ENCODE measurements at regions not wholly inside any gene's neighbourhood (a gene's known extent, or its start where the extent isn't known, plus 50 kb on each side); places are given as distances from the start of the nearest gene placed in this dataset.

- Histone ChIP-seq H3K27me3 (ENCODE audit: insufficient read depth, insufficient read length) (no peaks in the 10 kb centered on the region), H3K4me3 (ENCODE audit: insufficient read length, low read depth) (no peak overlapping the region), H3K9ac (ENCODE audit: insufficient read length, low read depth) (no peak overlapping the region), H3K9me3 (ENCODE audit: insufficient read depth, low read length) (peaks cover 11% of the 10 kb centered on the region; the same call in 1 of the 2 replicates), H3K36me3 (ENCODE audit: insufficient read depth, insufficient read length, low read length) (no peaks in the 10 kb centered on the region), H3K4me1 (ENCODE audit: insufficient read depth, insufficient read length) (no peaks in the 10 kb centered on the region)
- TF ChIP-seq SUZ12 (IDR thresholded peaks at IDR 0.05; ENCODE audit: extremely low read depth, insufficient read depth, insufficient read length) (no peak), ZNF274 (IDR thresholded peaks at IDR 0.05; ENCODE audit: low read depth, low read length) (no peak), YY1 (IDR thresholded peaks at IDR 0.05; ENCODE audit: insufficient read depth, insufficient read length) (no peak)
- DNase-seq (ENCODE audit: low read depth, low spot score): no peak
Measured at GRCh38 chr18:56207989-56208388, 430.4 kb downstream of the TXNL1 start.

GRCh38 chr18:56204052-56204451 lies 434.3 kb downstream of the TXNL1 start:
- no peaks in the 10 kb centered on the region for H3K36me3 ChIP-seq (ENCODE audit: insufficient read depth, insufficient read length, low read length)
- TF ChIP-seq YY1 (IDR thresholded peaks at IDR 0.05; ENCODE audit: insufficient read depth, insufficient read length) (no peak), SUZ12 (IDR thresholded peaks at IDR 0.05; ENCODE audit: extremely low read depth, insufficient read depth, insufficient read length) (no peak), ZNF274 (IDR thresholded peaks at IDR 0.05; ENCODE audit: low read depth, low read length) (no peak)
- H3K9ac ChIP-seq (ENCODE audit: insufficient read length, low read depth): no peak overlapping the region
- no peak for DNase-seq (ENCODE audit: low read depth, low spot score)
- H3K4me1 ChIP-seq (ENCODE audit: insufficient read depth, insufficient read length): no peaks in the 10 kb centered on the region
- no peak overlapping the region for H3K4me3 ChIP-seq (ENCODE audit: insufficient read length, low read depth)
- no peaks in the 10 kb centered on the region for H3K27me3 ChIP-seq (ENCODE audit: insufficient read depth, insufficient read length)
- peaks cover 11% of the 10 kb centered on the region; the same call in 1 of the 2 replicates for H3K9me3 ChIP-seq (ENCODE audit: insufficient read depth, low read length)

DNA sequence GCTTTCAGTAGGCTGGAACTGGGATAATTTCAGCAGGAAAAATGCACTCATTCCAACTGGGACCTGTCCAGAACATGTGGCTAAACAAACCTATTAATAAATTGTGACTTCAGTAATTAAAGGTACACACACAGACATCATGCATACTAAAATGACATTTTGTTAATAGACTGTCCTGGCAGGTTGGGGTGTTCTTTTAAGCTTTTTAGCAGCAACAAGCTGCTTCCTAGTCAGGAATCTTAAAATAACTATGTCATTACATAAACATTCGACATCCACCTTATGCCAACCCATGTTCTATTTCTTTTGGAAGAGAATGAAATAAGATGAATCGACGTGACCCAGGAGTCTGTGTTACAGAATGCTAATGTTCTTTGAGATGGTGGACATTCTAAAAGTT lies 435.7 kb downstream of the TXNL1 start:
- H3K4me3 ChIP-seq (ENCODE audit: insufficient read length, low read depth): no peak overlapping the region
- H3K36me3 ChIP-seq (ENCODE audit: insufficient read depth, insufficient read length, low read length): no peaks in the 10 kb centered on the region
- DNase-seq (ENCODE audit: low read depth, low spot score): no peak
- no peak overlapping the region for H3K9ac ChIP-seq (ENCODE audit: insufficient read length, low read depth)
- H3K27me3 ChIP-seq (ENCODE audit: insufficient read depth, insufficient read length): no peaks in the 10 kb centered on the region
- H3K9me3 ChIP-seq (ENCODE audit: insufficient read depth, low read length): peaks cover 11% of the 10 kb centered on the region; the same call in 1 of the 2 replicates
- TF ChIP-seq YY1 (IDR thresholded peaks at IDR 0.05; ENCODE audit: insufficient read depth, insufficient read length) (no peak), SUZ12 (IDR thresholded peaks at IDR 0.05; ENCODE audit: extremely low read depth, insufficient read depth, insufficient read length) (no peak), ZNF274 (IDR thresholded peaks at IDR 0.05; ENCODE audit: low read depth, low read length) (no peak)
- no peaks in the 10 kb centered on the region for H3K4me1 ChIP-seq (ENCODE audit: insufficient read depth, insufficient read length)

GRCh38 chr18:56200381-56200911 lies 437.9 kb downstream of the TXNL1 start:
- Histone ChIP-seq H3K9ac (ENCODE audit: insufficient read length, low read depth) (no peak overlapping the region), H3K27me3 (ENCODE audit: insufficient read depth, insufficient read length) (no peaks in the 10 kb centered on the region), H3K36me3 (ENCODE audit: insufficient read depth, insufficient read length, low read length) (no peaks in the 10 kb centered on the region), H3K4me3 (ENCODE audit: insufficient read length, low read depth) (no peak overlapping the region), H3K9me3 (ENCODE audit: insufficient read depth, low read length) (peaks cover 11% of the 10 kb centered on the region; the same call in 1 of the 2 replicates), H3K4me1 (ENCODE audit: insufficient read depth, insufficient read length) (no peaks in the 10 kb centered on the region)
- TF ChIP-seq ZNF274 (IDR thresholded peaks at IDR 0.05; ENCODE audit: low read depth, low read length): no peak
- no peak for TF ChIP-seq YY1 (IDR thresholded peaks at IDR 0.05; ENCODE audit: insufficient read depth, insufficient read length)
- no peak for TF ChIP-seq SUZ12 (IDR thresholded peaks at IDR 0.05; ENCODE audit: extremely low read depth, insufficient read depth, insufficient read length)
- no peak for DNase-seq (ENCODE audit: low read depth, low spot score)

GRCh38 chr18:56199580-56200330 lies 438.6 kb downstream of the TXNL1 start:
- H3K4me1 ChIP-seq (ENCODE audit: insufficient read depth, insufficient read length): no peaks in the 10 kb centered on the region
- no peak overlapping the region for H3K9ac ChIP-seq (ENCODE audit: insufficient read length, low read depth)
- H3K36me3 ChIP-seq (ENCODE audit: insufficient read depth, insufficient read length, low read length): no peaks in the 10 kb centered on the region
- no peak overlapping the region for H3K4me3 ChIP-seq (ENCODE audit: insufficient read length, low read depth)
- no peaks in the 10 kb centered on the region for H3K27me3 ChIP-seq (ENCODE audit: insufficient read depth, insufficient read length)
- peaks cover 11% of the 10 kb centered on the region; the same call in 1 of the 2 replicates for H3K9me3 ChIP-seq (ENCODE audit: insufficient read depth, low read length)
- TF ChIP-seq YY1 (IDR thresholded peaks at IDR 0.05; ENCODE audit: insufficient read depth, insufficient read length) (no peak), SUZ12 (IDR thresholded peaks at IDR 0.05; ENCODE audit: extremely low read depth, insufficient read depth, insufficient read length) (no peak), ZNF274 (IDR thresholded peaks at IDR 0.05; ENCODE audit: low read depth, low read length) (no peak)
- no peak for DNase-seq (ENCODE audit: low read depth, low spot score)

DNA sequence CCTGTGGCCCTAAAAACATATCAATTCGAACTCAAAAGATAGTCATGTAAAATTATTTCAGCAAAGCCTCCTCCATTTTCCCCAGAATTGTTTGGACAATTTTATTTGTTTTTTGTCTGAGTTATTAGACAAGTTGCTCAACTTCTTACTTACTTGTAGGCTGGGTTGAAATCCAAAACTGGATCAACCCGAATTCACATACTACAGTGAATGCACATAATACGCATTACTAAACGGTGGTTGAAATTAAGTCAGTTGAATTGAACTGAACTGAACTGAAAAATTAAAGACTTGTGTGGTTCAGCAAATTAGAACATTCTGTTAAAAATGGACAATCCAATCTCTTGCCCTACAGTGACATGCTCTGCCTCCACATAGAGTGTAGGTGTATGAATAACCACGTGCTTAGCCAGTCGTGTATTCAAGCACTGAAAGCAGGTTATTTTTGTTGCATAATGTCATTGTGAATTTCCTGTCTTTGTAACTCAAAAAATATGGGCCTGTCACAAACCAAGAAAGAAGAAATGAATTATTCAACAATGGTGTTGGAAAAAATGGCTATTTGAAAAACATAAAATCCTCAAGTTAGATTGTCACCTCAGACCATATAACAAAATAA lies 441.0 kb downstream of the TXNL1 start:
- H3K27me3 ChIP-seq (ENCODE audit: insufficient read depth, insufficient read length): no peaks in the 10 kb centered on the region
- TF ChIP-seq YY1 (IDR thresholded peaks at IDR 0.05; ENCODE audit: insufficient read depth, insufficient read length) (no peak), ZNF274 (IDR thresholded peaks at IDR 0.05; ENCODE audit: low read depth, low read length) (no peak), SUZ12 (IDR thresholded peaks at IDR 0.05; ENCODE audit: extremely low read depth, insufficient read depth, insufficient read length) (no peak)
- no peaks in the 10 kb centered on the region for H3K36me3 ChIP-seq (ENCODE audit: insufficient read depth, insufficient read length, low read length)
- no peaks in the 10 kb centered on the region for H3K9me3 ChIP-seq (ENCODE audit: insufficient read depth, low read length)
- no peaks in the 10 kb centered on the region for H3K4me1 ChIP-seq (ENCODE audit: insufficient read depth, insufficient read length)
- no peak for DNase-seq (ENCODE audit: low read depth, low spot score)
- no peak overlapping the region for H3K9ac ChIP-seq (ENCODE audit: insufficient read length, low read depth)
- no peak overlapping the region for H3K4me3 ChIP-seq (ENCODE audit: insufficient read length, low read depth)
